ENCODE measurements at regions not wholly inside any gene's neighbourhood (a gene's known extent, or its start where the extent isn't known, plus 50 kb on each side); places are given as distances from the start of the nearest gene placed in this dataset.
"Not testable (repeated sequence)": the region's sequence is repeated elsewhere in the genome, so short reads cannot be mapped to it uniquely, and the experiment has no call there.

DNA sequence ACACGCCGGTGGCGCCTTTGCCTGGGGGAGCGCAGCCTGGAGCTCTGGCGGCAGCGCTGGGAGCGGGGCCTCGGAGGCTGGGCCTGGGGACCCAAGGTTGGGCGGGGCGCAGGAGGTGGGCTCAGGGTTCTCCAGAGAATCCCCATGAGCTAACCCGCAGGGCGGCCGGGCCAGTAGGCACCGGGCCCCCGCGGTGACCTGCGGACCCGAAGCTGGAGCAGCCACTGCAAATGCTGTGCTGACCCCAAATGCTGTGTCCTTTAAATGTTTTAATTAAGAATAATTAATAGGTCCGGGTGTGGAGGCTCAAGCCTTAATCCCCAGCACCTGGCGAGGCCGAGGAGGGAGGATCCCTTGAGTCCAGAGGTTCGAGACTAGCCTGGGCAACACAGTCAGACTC lies 132.2 kb downstream of the POTEH start:
- TF ChIP-seq, protein P1, sequence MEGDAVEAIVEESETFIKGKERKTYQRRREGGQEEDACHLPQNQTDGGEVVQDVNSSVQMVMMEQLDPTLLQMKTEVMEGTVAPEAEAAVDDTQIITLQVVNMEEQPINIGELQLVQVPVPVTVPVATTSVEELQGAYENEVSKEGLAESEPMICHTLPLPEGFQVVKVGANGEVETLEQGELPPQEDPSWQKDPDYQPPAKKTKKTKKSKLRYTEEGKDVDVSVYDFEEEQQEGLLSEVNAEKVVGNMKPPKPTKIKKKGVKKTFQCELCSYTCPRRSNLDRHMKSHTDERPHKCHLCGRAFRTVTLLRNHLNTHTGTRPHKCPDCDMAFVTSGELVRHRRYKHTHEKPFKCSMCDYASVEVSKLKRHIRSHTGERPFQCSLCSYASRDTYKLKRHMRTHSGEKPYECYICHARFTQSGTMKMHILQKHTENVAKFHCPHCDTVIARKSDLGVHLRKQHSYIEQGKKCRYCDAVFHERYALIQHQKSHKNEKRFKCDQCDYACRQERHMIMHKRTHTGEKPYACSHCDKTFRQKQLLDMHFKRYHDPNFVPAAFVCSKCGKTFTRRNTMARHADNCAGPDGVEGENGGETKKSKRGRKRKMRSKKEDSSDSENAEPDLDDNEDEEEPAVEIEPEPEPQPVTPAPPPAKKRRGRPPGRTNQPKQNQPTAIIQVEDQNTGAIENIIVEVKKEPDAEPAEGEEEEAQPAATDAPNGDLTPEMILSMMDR (IDR thresholded peaks at IDR 0.05): not testable (repeated sequence)
- not testable (repeated sequence) for TF ChIP-seq POLR2A (IDR thresholded peaks at IDR 0.05)
